CD8-positive, alpha-beta memory T cell (primary cell): ENCODE measurements at regions not wholly inside any gene's neighbourhood (a gene's known extent, or its start where the extent isn't known, plus 50 kb on each side); places are given as distances from the start of the nearest gene placed in this dataset.

ENCODE experiments used
- CTCF ChIA-PET: fragments of 350-600 bp; sonication (Branson Sonifier 250); formaldehyde crosslinking; loops from one replicate; lab custom pipeline; 2021; ENCODE audit warnings: antibody characterized with exemption; lab: Charles Lee
- POLR2A ChIA-PET: fragments of 350-600 bp; sonication (Branson Sonifier 250); formaldehyde crosslinking; loops from one replicate; lab custom pipeline; 2021; ENCODE audit warnings: antibody characterized with exemption; lab: Charles Lee
- DNase-seq, 5 donors: peaks; one replicate each; pipeline versions ENCODE4 v3.0.0 to v3.0.0-alpha.2; 2020 to 2022; ENCODE audit warnings: mixed read lengths in 1 of 5
- H3K27ac ChIP-seq: one replicate; pipeline ENCODE4 v1.7.0; 2013; ENCODE audit warnings: low read depth, mild to moderate bottlenecking, low read length, moderate library complexity
- H3K27me3 ChIP-seq: 2 replicates; pipeline ENCODE4 v1.7.0; 2013; ENCODE audit warnings: low read length, mild to moderate bottlenecking; ENCODE audit not compliant: insufficient read depth, poor library complexity, severe bottlenecking
- H3K36me3 ChIP-seq: 2 replicates; pipeline ENCODE4 v1.7.0; 2013; ENCODE audit warnings: mild to moderate bottlenecking, low read length, moderate library complexity; ENCODE audit not compliant: insufficient read depth
- H3K4me1 ChIP-seq: 2 replicates; pipeline ENCODE4 v1.7.0; 2013; ENCODE audit warnings: mild to moderate bottlenecking, low read length, moderate library complexity; ENCODE audit not compliant: insufficient read depth
- H3K4me3 ChIP-seq: 2 replicates; pipeline ENCODE4 v1.7.0; 2013; ENCODE audit warnings: mild to moderate bottlenecking, low read length
- H3K9me3 ChIP-seq: 2 replicates; pipeline ENCODE4 v1.7.0; 2013; ENCODE audit warnings: mild to moderate bottlenecking, low read length
- H3K27ac Mint-ChIP-seq, 8 donors: one replicate each; pipeline ENCODE4 v1.8.0; 2020 to 2021; ENCODE audit warnings: mixed read lengths in 8 of 8, mild to moderate bottlenecking in 6 of 8, inconsistent platforms in 3 of 8, moderate library complexity in 3 of 8
- H3K27me3 Mint-ChIP-seq, 2 donors: one replicate each; pipeline ENCODE4 v1.8.0; 2020 to 2021; ENCODE audit warnings: mixed read lengths in 2 of 2, mild to moderate bottlenecking in 1 of 2, moderate library complexity in 1 of 2
- H3K36me3 Mint-ChIP-seq, 3 donors: one replicate each; pipeline ENCODE4 v1.8.0; 2020 to 2021; ENCODE audit warnings: mixed read lengths in 3 of 3, inconsistent platforms in 1 of 3, mild to moderate bottlenecking in 1 of 3
- H3K4me1 Mint-ChIP-seq, 3 donors: one replicate each; pipeline ENCODE4 v1.8.0; 2020 to 2021; ENCODE audit warnings: mixed read lengths in 3 of 3, inconsistent platforms in 1 of 3, mild to moderate bottlenecking in 1 of 3
- H3K4me3 Mint-ChIP-seq, 7 donors: one replicate each; pipeline ENCODE4 v1.8.0; 2020 to 2021; ENCODE audit warnings: mixed read lengths in 7 of 7, mild to moderate bottlenecking in 6 of 7, moderate library complexity in 4 of 7, inconsistent platforms in 2 of 7
- H3K9me3 Mint-ChIP-seq, 5 donors: one replicate each; pipeline ENCODE4 v1.8.0; 2020 to 2022; ENCODE audit warnings: mixed read lengths in 5 of 5, mild to moderate bottlenecking in 3 of 5, moderate library complexity in 2 of 5, inconsistent platforms in 1 of 5

GRCh38 chr7:130932667-130933432, 198.8 kb upstream of the KLF14 start:
- peaks cover 3 to 71% (median 8%) of the 10 kb centered on the region in 3 donors for H3K36me3 Mint-ChIP-seq
- no peak overlapping the region for H3K4me3 Mint-ChIP-seq
- ChIA-PET POLR2A (no interaction called here), CTCF (interaction anchor here (0.7 to 2.1 kb wide), 5 partner anchors 11 to 36 kb away, joined by 3 to 7 read pairs (median 6); no protein-coding TSS in a partner anchor)
- no peak for DNase-seq
- peak overlapping the region in 6 of 8 donors; percentile 29 to 93 (median 60) for H3K27ac Mint-ChIP-seq
- no peaks in the 10 kb centered on the region for H3K27me3 ChIP-seq
- peaks cover 6% of the 10 kb centered on the region for H3K36me3 ChIP-seq
- no peaks in the 10 kb centered on the region for H3K9me3 Mint-ChIP-seq
- H3K4me3 ChIP-seq, result no peak overlapping the region
- H3K4me1 ChIP-seq, result peaks cover 78% of the 10 kb centered on the region
- no peaks in the 10 kb centered on the region for H3K9me3 ChIP-seq
- H3K4me1 Mint-ChIP-seq, result peaks cover 73 to 94% (median 93%) of the 10 kb centered on the region in 3 donors
- no peak overlapping the region for H3K27ac ChIP-seq
- H3K27me3 Mint-ChIP-seq, result peaks cover 0 to 2% of the 10 kb centered on the region in 2 donors

GRCh38 chr7:130933919-130934318, 199.9 kb upstream of the KLF14 start:
- Mint-ChIP-seq H3K4me1 (peaks cover 73 to 94% (median 93%) of the 10 kb centered on the region in 3 donors), H3K27ac (peak overlapping the region in 7 of 8 donors; percentile 42 to 86 (median 55)), H3K36me3 (peaks cover 3 to 73% (median 8%) of the 10 kb centered on the region in 3 donors), H3K4me3 (peak overlapping the region in 1 of 7 donors; percentile 48), H3K27me3 (peaks cover 0 to 2% of the 10 kb centered on the region in 2 donors), H3K9me3 (no peaks in the 10 kb centered on the region)
- no peak overlapping the region for H3K27ac ChIP-seq
- DNase-seq, result no peak
- H3K4me1 ChIP-seq, result peaks cover 77% of the 10 kb centered on the region
- ChIA-PET CTCF (interaction anchor here (1.5 to 2.0 kb wide), 3 partner anchors 12 to 37 kb away, joined by 4 to 7 read pairs (median 6); no protein-coding TSS in a partner anchor), POLR2A (interaction anchor here (0.7 kb wide), 1 partner anchor 70 kb away, joined by 7 read pairs; no protein-coding TSS in a partner anchor)
- peaks cover 6% of the 10 kb centered on the region for H3K36me3 ChIP-seq
- no peak overlapping the region for H3K4me3 ChIP-seq
- H3K9me3 ChIP-seq, result no peaks in the 10 kb centered on the region
- no peaks in the 10 kb centered on the region for H3K27me3 ChIP-seq

- Histone ChIP-seq H3K4me1 (peaks cover 76% of the 10 kb centered on the region), H3K9me3 (no peaks in the 10 kb centered on the region), H3K4me3 (no peak overlapping the region), H3K27ac (no peak overlapping the region), H3K36me3 (peaks cover 10% of the 10 kb centered on the region), H3K27me3 (no peaks in the 10 kb centered on the region)
- peaks cover 0 to 2% of the 10 kb centered on the region in 2 donors for H3K27me3 Mint-ChIP-seq
- peaks cover 7 to 77% (median 7%) of the 10 kb centered on the region in 3 donors for H3K36me3 Mint-ChIP-seq
- no peaks in the 10 kb centered on the region for H3K9me3 Mint-ChIP-seq
- peak overlapping the region; percentile 52 to 97 (median 84) for H3K27ac Mint-ChIP-seq
- ChIA-PET POLR2A (interaction anchor here (0.6 kb wide), 1 partner anchor 31 kb away, joined by 4 read pairs; no protein-coding TSS in a partner anchor), CTCF (interaction anchor here (0.6 to 1.4 kb wide), 2 partner anchors 20 to 24 kb away, joined by 3 read pairs; no protein-coding TSS in a partner anchor)
- H3K4me3 Mint-ChIP-seq, result peak overlapping the region in 1 of 7 donors; percentile 25
- DNase-seq, result no peak
- H3K4me1 Mint-ChIP-seq, result peaks cover 76 to 95% (median 94%) of the 10 kb centered on the region in 3 donors
Measured at GRCh38 chr7:130935564-130936157, 201.7 kb upstream of the KLF14 start.

GRCh38 chr7:130936202-130936931, 202.4 kb upstream of the KLF14 start:
- H3K27me3 ChIP-seq, result no peaks in the 10 kb centered on the region
- ChIA-PET POLR2A (interaction anchor here (0.6 kb wide), 1 partner anchor 30 kb away, joined by 4 read pairs; no protein-coding TSS in a partner anchor), CTCF (interaction anchor here (1.2 to 3.1 kb wide), 2 partner anchors 40 to 46 kb away, joined by 3 to 11 read pairs; no protein-coding TSS in a partner anchor)
- H3K4me3 Mint-ChIP-seq, result peak overlapping the region in 4 of 7 donors; percentile 1 to 51 (median 18)
- DNase-seq, result no peak
- H3K36me3 ChIP-seq, result peaks cover 10% of the 10 kb centered on the region
- peaks cover 75 to 95% (median 94%) of the 10 kb centered on the region in 3 donors for H3K4me1 Mint-ChIP-seq
- peaks cover 75% of the 10 kb centered on the region for H3K4me1 ChIP-seq
- peak overlapping the region; percentile 64 to 97 (median 84) for H3K27ac Mint-ChIP-seq
- H3K4me3 ChIP-seq, result no peak overlapping the region
- peaks cover 10 to 76% (median 12%) of the 10 kb centered on the region in 3 donors for H3K36me3 Mint-ChIP-seq
- no peak overlapping the region for H3K27ac ChIP-seq
- no peaks in the 10 kb centered on the region for H3K9me3 Mint-ChIP-seq
- H3K9me3 ChIP-seq, result no peaks in the 10 kb centered on the region
- H3K27me3 Mint-ChIP-seq, result peaks cover 0 to 3% of the 10 kb centered on the region in 2 donors

GRCh38 chr7:130937016-130937415, 203.0 kb upstream of the KLF14 start:
- Mint-ChIP-seq H3K4me1 (peaks cover 78 to 95% (median 94%) of the 10 kb centered on the region in 3 donors), H3K36me3 (peaks cover 10 to 80% (median 14%) of the 10 kb centered on the region in 3 donors), H3K9me3 (no peaks in the 10 kb centered on the region), H3K27me3 (peaks cover 0 to 5% of the 10 kb centered on the region in 2 donors), H3K4me3 (peak overlapping the region in 3 of 7 donors; percentile 18 to 51 (median 20)), H3K27ac (peak overlapping the region; percentile 30 to 97 (median 84))
- H3K4me3 ChIP-seq, result no peak overlapping the region
- H3K9me3 ChIP-seq, result no peaks in the 10 kb centered on the region
- ChIA-PET POLR2A (interaction anchor here (1.0 kb wide), 1 partner anchor 22 kb away, joined by 3 read pairs; no protein-coding TSS in a partner anchor), CTCF (interaction anchor here (0.9 to 3.1 kb wide), 3 partner anchors 9 to 45 kb away, joined by 3 to 11 read pairs (median 4); no protein-coding TSS in a partner anchor)
- H3K27me3 ChIP-seq, result no peaks in the 10 kb centered on the region
- peaks cover 10% of the 10 kb centered on the region for H3K36me3 ChIP-seq
- peaks cover 74% of the 10 kb centered on the region for H3K4me1 ChIP-seq
- no peak for DNase-seq
- no peak overlapping the region for H3K27ac ChIP-seq

- Mint-ChIP-seq H3K9me3 (no peaks in the 10 kb centered on the region), H3K4me3 (peak overlapping the region; percentile 67 to 87 (median 71)), H3K4me1 (peaks cover 82 to 96% (median 95%) of the 10 kb centered on the region in 3 donors), H3K27me3 (peaks cover 0 to 5% of the 10 kb centered on the region in 2 donors), H3K27ac (peak overlapping the region; percentile 86 to 97 (median 96)), H3K36me3 (peaks cover 10 to 83% (median 15%) of the 10 kb centered on the region in 3 donors)
- Histone ChIP-seq H3K27me3 (no peaks in the 10 kb centered on the region), H3K27ac (peak overlapping the region; percentile 40), H3K9me3 (no peaks in the 10 kb centered on the region), H3K36me3 (peaks cover 10% of the 10 kb centered on the region), H3K4me1 (peaks cover 77% of the 10 kb centered on the region), H3K4me3 (no peak overlapping the region)
- POLR2A ChIA-PET, result interaction anchor here (0.7 to 1.7 kb wide), 5 partner anchors 9 to 571 kb away, joined by 3 to 8 read pairs (median 3); no protein-coding TSS in a partner anchor
- DNase-seq, result no peak
- CTCF ChIA-PET, result interaction anchor here (0.9 to 3.1 kb wide), 7 partner anchors 8 to 74 kb away, joined by 3 to 11 read pairs (median 5); no protein-coding TSS in a partner anchor
Measured at GRCh38 chr7:130937830-130938229, 203.8 kb upstream of the KLF14 start.

- Histone ChIP-seq H3K4me3 (no peak overlapping the region), H3K36me3 (peaks cover 10% of the 10 kb centered on the region), H3K27me3 (no peaks in the 10 kb centered on the region), H3K9me3 (no peaks in the 10 kb centered on the region), H3K27ac (peak overlapping the region; percentile 40), H3K4me1 (peaks cover 73% of the 10 kb centered on the region)
- Mint-ChIP-seq H3K9me3 (no peaks in the 10 kb centered on the region), H3K36me3 (peaks cover 10 to 83% (median 16%) of the 10 kb centered on the region in 3 donors), H3K4me1 (peaks cover 83 to 96% (median 95%) of the 10 kb centered on the region in 3 donors), H3K27ac (peak overlapping the region; percentile 86 to 97 (median 96)), H3K27me3 (peaks cover 0 to 5% of the 10 kb centered on the region in 2 donors), H3K4me3 (peak overlapping the region; percentile 67 to 87 (median 71))
- POLR2A ChIA-PET, result interaction anchor here (0.6 to 1.7 kb wide), 8 partner anchors 8 to 33 kb away, joined by 3 to 10 read pairs (median 7); no protein-coding TSS in a partner anchor
- DNase-seq, result peak in 3 of 5 donors; percentile 53 to 81 (median 78)
- CTCF ChIA-PET, result interaction anchor here (0.7 to 3.1 kb wide), 9 partner anchors 8 to 73 kb away, joined by 3 to 11 read pairs (median 5); no protein-coding TSS in a partner anchor
Measured at GRCh38 chr7:130938661-130939060, 204.7 kb upstream of the KLF14 start.
